ENCODE measurements at regions not wholly inside any gene's neighbourhood (a gene's known extent, or its start where the extent isn't known, plus 50 kb on each side); places are given as distances from the start of the nearest gene placed in this dataset.
"Not testable (repeated sequence)": the region's sequence is repeated elsewhere in the genome, so short reads cannot be mapped to it uniquely, and the experiment has no call there.

GRCh38 chr9:61817127-61817705, 627.4 kb downstream of the SPATA31A7 start:
- DNase-seq (ENCODE audit: low read depth, low spot score), result not testable (repeated sequence)

- peak; percentile 61 for DNase-seq (ENCODE audit: low read depth, low spot score)
Observed at GRCh38 chr9:61853624-61854259, 663.9 kb downstream of the SPATA31A7 start.

GRCh38 chr9:61854260-61854640, 664.4 kb downstream of the SPATA31A7 start:
- DNase-seq (ENCODE audit: low read depth, low spot score), result not testable (repeated sequence)

GRCh38 chr9:61856283-61856682, 666.4 kb downstream of the SPATA31A7 start:
- not testable (repeated sequence) for DNase-seq (ENCODE audit: low read depth, low spot score)

- DNase-seq (ENCODE audit: low read depth, low spot score), result not testable (repeated sequence)
Observed at GRCh38 chr9:61856858-61857453, 667.1 kb downstream of the SPATA31A7 start.

GRCh38 chr9:61857709-61858351, 668.0 kb downstream of the SPATA31A7 start:
- not testable (repeated sequence) for DNase-seq (ENCODE audit: low read depth, low spot score)

- DNase-seq (ENCODE audit: low read depth, low spot score), result peak; percentile 33
Observed at GRCh38 chr9:61862431-61862971, 672.7 kb downstream of the SPATA31A7 start.

GRCh38 chr9:61864463-61864862, 674.6 kb downstream of the SPATA31A7 start:
- not testable (repeated sequence) for DNase-seq (ENCODE audit: low read depth, low spot score)

- not testable (repeated sequence) for DNase-seq (ENCODE audit: low read depth, low spot score)
Observed at GRCh38 chr9:61868965-61869364, 679.1 kb downstream of the SPATA31A7 start.

- DNase-seq (ENCODE audit: low read depth, low spot score), result not testable (repeated sequence)
Observed at GRCh38 chr9:61872329-61872728, 682.5 kb downstream of the SPATA31A7 start.

Data from activated naive CD8-positive, alpha-beta T cell treated with anti-CD3 and anti-CD28 coated beads, Interleukin-2, amount 50 U/mL, for 16 hours (primary cell).